ENCODE measurements at regions not wholly inside any gene's neighbourhood (a gene's known extent, or its start where the extent isn't known, plus 50 kb on each side); places are given as distances from the start of the nearest gene placed in this dataset.

GRCh38 chr9:116058421-116058820 lies 95.2 kb upstream of the PAPPA start:
- DNase-seq (no peak), ATAC-seq (replicated peaks) (no peak)
- Mint-ChIP-seq H3K9me3 (peaks cover 0 to 9% of the 10 kb centered on the region in 2 donors), H3K4me3 (no peak overlapping the region), H3K36me3 (ENCODE audit: insufficient read depth) (no peaks in the 10 kb centered on the region), H3K27me3 (no peaks in the 10 kb centered on the region), H3K27ac (no peak overlapping the region), H3K4me1 (ENCODE audit: low read depth in 2 of 2) (no peaks in the 10 kb centered on the region)

- Mint-ChIP-seq H3K4me1 (ENCODE audit: low read depth in 2 of 2) (no peaks in the 10 kb centered on the region), H3K4me3 (no peak overlapping the region), H3K27me3 (no peaks in the 10 kb centered on the region), H3K9me3 (peaks cover 0 to 9% of the 10 kb centered on the region in 2 donors), H3K27ac (no peak overlapping the region), H3K36me3 (ENCODE audit: insufficient read depth) (no peaks in the 10 kb centered on the region)
- no peak for ATAC-seq (replicated peaks)
- DNase-seq, result no peak
These were observed 94.1 kb upstream of the PAPPA start for GRCh38 chr9:116059466-116059865.

- H3K4me3 Mint-ChIP-seq, result no peak overlapping the region
- no peaks in the 10 kb centered on the region for H3K36me3 Mint-ChIP-seq (ENCODE audit: insufficient read depth)
- H3K27me3 Mint-ChIP-seq, result no peaks in the 10 kb centered on the region
- H3K9me3 Mint-ChIP-seq, result peaks cover 0 to 9% of the 10 kb centered on the region in 2 donors
- DNase-seq (no peak), ATAC-seq (replicated peaks) (no peak)
- H3K27ac Mint-ChIP-seq, result no peak overlapping the region
- H3K4me1 Mint-ChIP-seq (ENCODE audit: low read depth in 2 of 2), result no peaks in the 10 kb centered on the region
These were observed 93.0 kb upstream of the PAPPA start for GRCh38 chr9:116060631-116061030.

GRCh38 chr9:116061546-116062205 lies 91.9 kb upstream of the PAPPA start:
- ATAC-seq (replicated peaks), result no peak
- DNase-seq, result no peak
- Mint-ChIP-seq H3K36me3 (ENCODE audit: insufficient read depth) (no peaks in the 10 kb centered on the region), H3K4me3 (no peak overlapping the region), H3K4me1 (ENCODE audit: low read depth in 2 of 2) (no peaks in the 10 kb centered on the region), H3K9me3 (peaks cover 0 to 9% of the 10 kb centered on the region in 2 donors), H3K27ac (no peak overlapping the region), H3K27me3 (no peaks in the 10 kb centered on the region)

GRCh38 chr9:116062206-116062550 lies 91.4 kb upstream of the PAPPA start:
- DNase-seq (no peak), ATAC-seq (replicated peaks) (no peak)
- Mint-ChIP-seq H3K9me3 (peaks cover 0 to 9% of the 10 kb centered on the region in 2 donors), H3K27me3 (no peaks in the 10 kb centered on the region), H3K4me3 (no peak overlapping the region), H3K4me1 (ENCODE audit: low read depth in 2 of 2) (no peaks in the 10 kb centered on the region), H3K27ac (no peak overlapping the region), H3K36me3 (ENCODE audit: insufficient read depth) (no peaks in the 10 kb centered on the region)

- no peak for DNase-seq
- Mint-ChIP-seq H3K36me3 (ENCODE audit: insufficient read depth) (no peaks in the 10 kb centered on the region), H3K4me1 (ENCODE audit: low read depth in 2 of 2) (no peaks in the 10 kb centered on the region)
These were observed 88.6 kb upstream of the PAPPA start for GRCh38 chr9:116064970-116065369.

GRCh38 chr9:116066221-116066620 lies 87.4 kb upstream of the PAPPA start:
- Mint-ChIP-seq H3K9me3 (no peaks in the 10 kb centered on the region), H3K27me3 (no peaks in the 10 kb centered on the region), H3K4me1 (ENCODE audit: low read depth in 2 of 2) (no peaks in the 10 kb centered on the region), H3K36me3 (ENCODE audit: insufficient read depth) (no peaks in the 10 kb centered on the region), H3K27ac (no peak overlapping the region), H3K4me3 (no peak overlapping the region)
- no peak for ATAC-seq (replicated peaks)
- DNase-seq, result no peak

More at GRCh38 chr9:116064970-116065369, 88.6 kb upstream of the PAPPA start:
- Mint-ChIP-seq H3K4me3 (no peak overlapping the region), H3K27me3 (no peaks in the 10 kb centered on the region), H3K27ac (no peak overlapping the region), H3K9me3 (peaks cover 0 to 4% of the 10 kb centered on the region in 2 donors)
- no peak for ATAC-seq (replicated peaks)

GRCh38 chr9:116067566-116067965 lies 86.0 kb upstream of the PAPPA start:
- Mint-ChIP-seq H3K27ac (no peak overlapping the region), H3K4me1 (ENCODE audit: low read depth in 2 of 2) (no peaks in the 10 kb centered on the region), H3K4me3 (no peak overlapping the region), H3K9me3 (peaks cover 0 to 3% of the 10 kb centered on the region in 2 donors), H3K27me3 (no peaks in the 10 kb centered on the region), H3K36me3 (ENCODE audit: insufficient read depth) (no peaks in the 10 kb centered on the region)
- no peak for ATAC-seq (replicated peaks)
- no peak for DNase-seq

- H3K9me3 Mint-ChIP-seq, result peaks cover 0 to 4% of the 10 kb centered on the region in 2 donors
- H3K27ac Mint-ChIP-seq, result no peak overlapping the region
- H3K4me1 Mint-ChIP-seq (ENCODE audit: low read depth in 2 of 2), result no peaks in the 10 kb centered on the region
- ATAC-seq (replicated peaks), result no peak
- no peaks in the 10 kb centered on the region for H3K36me3 Mint-ChIP-seq (ENCODE audit: insufficient read depth)
- H3K27me3 Mint-ChIP-seq, result no peaks in the 10 kb centered on the region
- DNase-seq, result no peak
- no peak overlapping the region for H3K4me3 Mint-ChIP-seq
These were observed 83.2 kb upstream of the PAPPA start for GRCh38 chr9:116070256-116070914.

- H3K36me3 Mint-ChIP-seq (ENCODE audit: insufficient read depth), result no peaks in the 10 kb centered on the region
- no peaks in the 10 kb centered on the region for H3K27me3 Mint-ChIP-seq
- ATAC-seq (replicated peaks) (no peak), DNase-seq (no peak)
- H3K27ac Mint-ChIP-seq, result no peak overlapping the region
- peaks cover 0 to 4% of the 10 kb centered on the region in 2 donors for H3K9me3 Mint-ChIP-seq
- H3K4me1 Mint-ChIP-seq (ENCODE audit: low read depth in 2 of 2), result no peaks in the 10 kb centered on the region
- H3K4me3 Mint-ChIP-seq, result no peak overlapping the region
These were observed 81.5 kb upstream of the PAPPA start for GRCh38 chr9:116072046-116072445.

- H3K4me3 Mint-ChIP-seq, result no peak overlapping the region
- DNase-seq, result no peak
- no peaks in the 10 kb centered on the region for H3K4me1 Mint-ChIP-seq (ENCODE audit: low read depth in 2 of 2)
- H3K27me3 Mint-ChIP-seq, result no peaks in the 10 kb centered on the region
- H3K9me3 Mint-ChIP-seq, result peaks cover 0 to 4% of the 10 kb centered on the region in 2 donors
- no peak for ATAC-seq (replicated peaks)
- no peak overlapping the region for H3K27ac Mint-ChIP-seq
- H3K36me3 Mint-ChIP-seq (ENCODE audit: insufficient read depth), result no peaks in the 10 kb centered on the region
These were observed 79.8 kb upstream of the PAPPA start for GRCh38 chr9:116073826-116074225.

- Mint-ChIP-seq H3K27ac (no peak overlapping the region), H3K9me3 (peaks cover 0 to 4% of the 10 kb centered on the region in 2 donors), H3K27me3 (no peaks in the 10 kb centered on the region), H3K4me3 (no peak overlapping the region), H3K36me3 (ENCODE audit: insufficient read depth) (no peaks in the 10 kb centered on the region), H3K4me1 (ENCODE audit: low read depth in 2 of 2) (no peaks in the 10 kb centered on the region)
- ATAC-seq (replicated peaks) (no peak), DNase-seq (no peak)
These were observed 78.9 kb upstream of the PAPPA start for GRCh38 chr9:116074658-116075057.

- Mint-ChIP-seq H3K27me3 (no peaks in the 10 kb centered on the region), H3K36me3 (ENCODE audit: insufficient read depth) (no peaks in the 10 kb centered on the region), H3K27ac (no peak overlapping the region), H3K4me3 (no peak overlapping the region), H3K4me1 (ENCODE audit: low read depth in 2 of 2) (no peaks in the 10 kb centered on the region), H3K9me3 (peaks cover 0 to 4% of the 10 kb centered on the region in 2 donors)
- ATAC-seq (replicated peaks) (no peak), DNase-seq (no peak)
These were observed 78.4 kb upstream of the PAPPA start for GRCh38 chr9:116075191-116075590.

- ATAC-seq (replicated peaks) (no peak), DNase-seq (no peak)
- no peaks in the 10 kb centered on the region for H3K27me3 Mint-ChIP-seq
- no peak overlapping the region for H3K4me3 Mint-ChIP-seq
- no peaks in the 10 kb centered on the region for H3K36me3 Mint-ChIP-seq (ENCODE audit: insufficient read depth)
- H3K27ac Mint-ChIP-seq, result no peak overlapping the region
- H3K4me1 Mint-ChIP-seq (ENCODE audit: low read depth in 2 of 2), result no peaks in the 10 kb centered on the region
- peaks cover 0 to 1% of the 10 kb centered on the region in 2 donors for H3K9me3 Mint-ChIP-seq
These were observed 75.0 kb upstream of the PAPPA start for GRCh38 chr9:116078640-116079039.

Data from effector memory CD8-positive, alpha-beta T cell (primary cell).